GM18508 (cell line): ENCODE measurements at regions not wholly inside any gene's neighbourhood (a gene's known extent, or its start where the extent isn't known, plus 50 kb on each side); places are given as distances from the start of the nearest gene placed in this dataset.

Experiments
- ATAC-seq: cut with Tn5 transposase; IDR thresholded peaks from one replicate; pipeline ENCODE4 v1.9.1; 2021; ENCODE audit warnings: moderate number of reproducible peaks; ENCODE audit not compliant: insufficient read depth, unreplicated experiment

DNA sequence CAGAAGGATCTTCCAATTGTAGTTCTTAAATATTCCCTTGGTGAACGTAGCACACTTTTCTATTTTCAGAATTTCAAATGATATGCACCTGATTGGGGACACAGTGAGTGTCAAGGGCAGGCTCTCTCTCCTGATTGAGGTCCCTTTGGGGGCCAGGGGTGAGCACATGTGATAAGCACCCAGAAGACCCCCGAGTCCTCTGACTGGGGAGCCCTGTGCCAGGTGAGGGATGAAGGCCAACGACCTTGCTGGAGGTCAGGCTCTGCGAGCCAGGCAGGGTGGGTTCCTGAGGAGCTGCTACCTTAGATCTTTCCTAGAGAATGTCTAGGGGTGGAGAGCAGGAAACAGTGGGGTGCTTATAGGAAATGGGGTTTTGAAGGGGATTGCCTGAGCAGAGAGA lies 1253.9 kb downstream of the BRD1 start:
- ATAC-seq: no peak

GRCh38 chr22:48572951-48573350 lies 1254.7 kb downstream of the BRD1 start:
- no peak for ATAC-seq

DNA sequence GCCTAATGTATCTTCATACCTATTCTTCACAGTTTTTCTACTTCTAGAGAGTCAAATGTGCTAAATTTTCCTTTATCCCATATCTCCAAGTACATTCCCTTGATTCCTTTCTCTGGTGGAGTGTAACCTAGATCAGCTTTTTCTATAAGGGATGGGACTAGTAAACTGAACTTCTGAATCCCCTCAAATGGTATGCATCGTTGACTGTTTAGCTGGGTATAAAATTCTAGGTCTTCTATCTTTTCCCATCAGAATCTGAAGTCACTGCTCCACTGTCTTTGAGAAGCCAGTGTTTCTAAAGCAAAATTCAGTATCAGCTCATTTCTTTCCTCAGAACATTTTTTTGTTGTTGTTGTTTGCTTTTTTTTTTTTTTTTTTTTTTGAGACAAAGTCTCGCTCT lies 1256.8 kb downstream of the BRD1 start:
- no peak for ATAC-seq

DNA sequence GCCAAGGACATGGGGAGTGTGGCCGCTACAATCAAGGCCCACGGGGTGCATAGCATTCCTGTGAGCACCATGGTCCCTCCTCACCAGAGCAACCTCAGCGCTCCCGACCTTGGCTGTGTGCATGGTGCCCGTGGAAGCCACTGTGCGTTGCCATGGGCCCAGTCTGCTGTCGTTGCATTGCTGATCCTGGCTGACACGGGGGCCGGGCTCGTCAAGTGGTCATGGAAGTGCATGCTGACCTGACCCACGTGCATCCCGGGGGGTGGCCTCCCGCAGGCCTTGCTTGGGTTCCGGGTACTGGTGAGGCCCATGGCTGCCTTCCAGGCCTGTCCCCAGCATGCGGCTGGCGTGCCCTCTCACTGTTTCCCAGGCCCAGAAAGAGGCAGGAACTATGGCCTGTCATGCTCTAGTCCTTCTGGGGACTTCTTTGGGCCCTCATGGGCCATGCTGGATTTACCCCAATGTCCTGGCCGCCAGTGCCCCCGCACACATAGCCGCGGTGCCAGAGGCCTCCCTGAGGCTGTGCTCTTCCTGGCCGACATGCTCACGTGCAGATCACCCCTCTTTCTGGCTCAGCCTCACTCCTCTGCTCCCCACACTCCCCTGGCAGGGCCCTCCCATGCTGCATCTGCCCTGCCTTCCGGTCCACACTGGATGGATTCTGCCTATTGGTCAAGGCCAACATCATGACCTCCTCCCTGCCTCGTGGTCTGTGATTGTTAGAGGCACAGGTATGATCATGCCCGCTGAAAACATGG lies 1258.0 kb downstream of the BRD1 start:
- no peak for ATAC-seq

DNA sequence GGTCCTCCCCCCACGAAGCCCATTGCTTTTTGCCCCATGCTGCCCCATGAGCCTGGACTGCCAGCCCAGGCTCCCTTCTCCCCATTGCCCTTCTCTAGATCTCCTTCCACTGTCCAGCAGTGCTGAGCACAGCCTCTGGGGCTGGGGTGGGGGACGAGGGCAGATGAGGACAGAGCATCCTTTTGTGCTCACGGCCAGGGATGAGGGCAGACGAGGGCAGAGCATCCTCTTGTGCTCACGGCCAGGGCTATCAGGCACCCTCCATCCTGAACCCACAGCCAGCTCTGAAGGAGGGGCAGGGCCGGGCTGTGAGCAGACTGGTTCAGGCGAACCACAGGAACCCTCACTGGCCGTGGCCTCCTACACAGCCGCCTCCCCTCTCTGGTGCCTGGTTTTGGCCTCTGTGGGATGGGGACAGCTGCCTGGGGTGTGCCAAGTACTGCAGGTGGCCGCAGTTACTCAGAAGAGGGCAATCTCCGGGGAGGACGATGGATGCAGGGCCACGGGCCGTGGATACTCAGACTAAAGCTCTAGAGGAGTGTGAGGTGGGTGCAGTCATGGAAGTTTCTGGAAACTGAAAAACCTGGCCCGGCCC lies 1258.8 kb downstream of the BRD1 start:
- ATAC-seq: no peak

- ATAC-seq: no peak
These were observed 1260.3 kb downstream of the BRD1 start for GRCh38 chr22:48567213-48567975.

DNA sequence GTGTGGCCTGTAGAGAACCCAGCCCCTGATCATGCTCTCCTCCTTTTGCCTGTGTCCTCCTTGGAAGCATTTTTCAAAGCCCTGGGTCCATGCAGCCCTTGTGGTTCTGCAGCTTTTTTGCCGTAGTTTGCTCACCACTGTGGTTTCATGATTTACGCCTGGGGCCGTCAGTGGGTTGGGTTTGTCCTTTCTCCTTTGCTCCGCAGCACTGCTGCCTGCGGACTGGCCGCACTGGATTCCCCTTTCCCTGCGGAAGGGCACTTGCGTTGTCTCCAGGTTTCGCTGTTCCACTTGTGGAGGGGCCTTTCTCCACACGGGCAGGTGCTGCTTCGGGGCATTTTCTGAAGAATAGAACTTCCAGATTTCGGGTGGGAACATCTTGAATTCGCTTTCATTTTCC lies 1260.9 kb downstream of the BRD1 start:
- ATAC-seq: no peak

- no peak for ATAC-seq
These were observed 1261.7 kb downstream of the BRD1 start for GRCh38 chr22:48565901-48566501.

GRCh38 chr22:48564995-48565394 lies 1262.7 kb downstream of the BRD1 start:
- no peak for ATAC-seq

GRCh38 chr22:48563966-48564330 lies 1263.7 kb downstream of the BRD1 start:
- ATAC-seq: no peak

DNA sequence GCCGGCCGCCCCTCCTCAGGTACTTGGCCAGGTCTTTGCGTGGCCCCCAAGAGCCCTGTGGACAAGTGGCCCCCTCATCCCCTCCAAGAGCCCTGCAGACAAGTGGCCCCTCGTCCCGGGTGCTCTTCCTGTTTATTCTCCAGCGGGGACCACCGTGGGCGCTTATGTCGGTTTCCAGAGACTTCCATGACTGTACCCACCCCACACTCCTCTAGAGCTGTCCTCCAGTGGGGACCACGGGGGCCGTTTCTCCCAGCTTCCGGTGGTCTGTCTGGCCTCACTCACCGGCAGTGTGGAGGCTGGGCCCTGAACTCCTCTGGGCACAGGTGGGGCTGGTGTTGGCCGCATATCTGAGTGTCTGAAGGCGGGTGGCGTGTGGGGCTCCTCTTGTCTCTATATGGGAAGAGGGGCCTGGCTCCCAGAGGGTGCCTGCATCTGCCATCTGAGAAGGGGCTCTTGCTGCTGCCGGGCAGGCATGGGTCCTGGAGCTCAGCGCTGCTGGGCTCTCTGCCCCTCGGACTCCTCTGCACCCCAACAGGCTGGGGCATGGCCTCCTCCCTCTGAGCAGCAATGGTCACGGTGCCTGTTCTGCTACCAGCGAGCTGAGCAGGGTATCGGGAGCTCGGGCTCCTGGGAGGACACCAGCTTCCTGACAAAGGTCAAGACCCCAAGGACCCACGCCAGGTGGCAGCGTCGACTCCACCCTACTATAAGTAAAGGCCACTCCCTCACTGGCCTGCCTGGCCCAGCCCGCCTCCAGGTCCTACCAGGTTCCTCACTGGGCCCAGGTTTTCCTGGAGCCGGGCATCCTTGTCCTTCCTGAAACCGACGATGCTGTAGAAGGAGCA lies 1264.3 kb downstream of the BRD1 start:
- no peak for ATAC-seq

GRCh38 chr22:48561676-48562075 lies 1266.0 kb downstream of the BRD1 start:
- no peak for ATAC-seq

DNA sequence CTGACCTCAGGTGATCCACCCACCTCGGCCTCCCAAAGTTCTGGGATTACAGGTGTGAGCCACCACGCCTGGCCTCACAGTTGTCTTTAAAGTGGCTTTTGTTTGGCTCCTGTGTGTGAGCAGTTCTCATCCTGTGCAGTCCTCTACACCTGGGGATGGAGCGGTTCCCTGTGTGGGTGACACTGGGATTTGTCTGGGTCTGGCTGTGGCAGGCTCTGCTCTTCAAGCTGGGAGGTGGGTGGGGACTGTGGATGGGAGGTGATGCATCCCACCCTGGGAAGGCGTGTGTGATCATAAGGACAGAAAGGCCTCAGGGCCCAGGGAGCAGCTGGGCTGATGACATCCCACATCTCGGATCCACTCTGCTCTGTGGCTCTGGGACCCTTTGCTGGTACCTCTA lies 1266.8 kb downstream of the BRD1 start:
- no peak for ATAC-seq

DNA sequence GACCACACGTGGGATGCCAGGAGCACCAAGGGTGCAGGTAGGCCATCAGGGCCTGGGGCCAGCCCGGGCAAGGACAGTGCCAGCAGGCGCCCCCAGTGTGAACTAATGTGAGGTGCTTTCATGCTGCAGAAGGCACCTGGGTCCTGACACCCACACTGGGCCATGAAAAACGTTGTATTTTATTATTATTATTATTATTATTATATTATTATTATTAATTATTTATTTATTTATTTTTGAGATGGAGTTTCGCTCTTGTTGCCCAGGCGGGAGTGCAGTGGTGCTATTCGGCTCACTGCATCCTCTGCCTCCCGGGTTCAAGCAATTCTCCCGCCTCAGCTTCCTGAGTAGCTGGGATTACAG lies 1267.3 kb downstream of the BRD1 start:
- no peak for ATAC-seq

DNA sequence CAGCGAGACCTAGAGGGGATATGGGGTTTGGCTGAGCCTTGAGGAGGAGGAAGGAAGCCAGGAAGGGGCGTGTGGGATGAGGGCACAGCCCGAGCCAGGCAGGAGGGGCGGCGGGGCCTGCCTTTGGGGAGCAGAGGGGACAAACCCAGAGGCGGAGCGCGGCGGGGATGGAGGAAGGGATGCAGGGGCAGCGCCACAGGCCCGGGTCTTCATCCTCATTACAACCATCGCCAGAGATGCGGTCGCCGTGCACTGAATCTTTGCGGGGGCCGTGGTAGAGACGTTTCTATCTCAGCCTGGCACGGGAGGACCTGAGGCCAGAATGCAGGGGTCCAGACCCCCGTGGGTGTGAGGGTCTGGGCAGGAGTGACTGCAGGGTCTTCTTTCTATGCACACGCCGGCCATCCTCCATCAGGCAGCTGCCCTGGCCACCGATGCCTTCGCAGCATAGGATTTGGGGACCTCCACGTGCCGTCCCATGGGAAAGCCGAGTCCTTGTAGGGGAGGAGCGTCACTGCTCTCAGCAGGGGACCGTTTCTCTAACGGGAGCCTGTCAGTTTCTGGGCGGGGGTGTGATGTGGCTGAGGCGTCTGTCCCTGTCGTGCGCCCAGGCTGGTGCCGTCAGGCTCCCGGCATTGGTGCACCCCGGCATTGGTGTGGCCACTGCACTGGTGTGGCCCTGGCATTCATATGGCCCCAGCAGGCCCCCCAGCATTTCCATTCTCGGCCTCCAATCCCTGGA lies 1267.9 kb downstream of the BRD1 start:
- ATAC-seq: no peak

DNA sequence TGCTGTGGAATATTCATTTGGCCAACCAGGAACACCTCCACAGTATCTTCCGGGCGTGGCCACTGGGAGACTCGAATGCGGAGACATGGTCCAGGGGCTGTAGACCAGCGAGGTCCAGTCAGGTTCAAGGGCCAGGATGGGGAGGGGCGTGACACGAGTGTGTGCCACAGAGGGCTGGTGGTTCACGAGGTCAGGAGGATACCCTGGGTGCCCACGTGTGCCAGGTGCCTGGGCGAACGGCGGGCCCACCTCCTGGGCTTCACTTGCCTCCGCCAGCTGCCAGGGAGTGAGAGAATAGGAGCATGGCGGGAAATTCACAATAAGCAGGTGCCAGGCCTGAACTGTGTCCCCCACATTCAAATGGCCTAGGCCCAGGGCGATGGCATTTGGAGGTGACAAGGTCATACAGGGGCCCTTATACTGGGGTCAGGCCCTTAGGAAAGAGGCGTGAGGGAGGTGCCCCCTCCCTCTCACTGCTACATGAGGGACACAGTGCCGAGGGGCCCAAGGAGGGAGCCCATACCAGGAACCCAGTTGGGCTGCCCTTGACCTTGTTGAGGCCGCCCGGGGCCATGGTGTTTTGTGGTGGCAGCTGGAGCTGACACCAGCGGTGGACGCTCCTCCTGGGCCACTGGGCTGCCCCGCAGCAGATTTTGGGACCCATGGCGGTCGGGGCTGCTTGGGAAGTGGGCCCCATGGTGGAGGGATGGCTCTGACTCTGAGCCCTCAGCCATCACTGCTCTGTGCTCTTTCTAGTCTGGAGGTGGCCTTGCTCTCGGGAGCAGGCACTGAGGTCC lies 1268.9 kb downstream of the BRD1 start:
- no peak for ATAC-seq

GRCh38 chr22:48558016-48558415 lies 1269.7 kb downstream of the BRD1 start:
- ATAC-seq: no peak

GRCh38 chr22:48557473-48557872 lies 1270.2 kb downstream of the BRD1 start:
- ATAC-seq: no peak

GRCh38 chr22:48556751-48557150 lies 1270.9 kb downstream of the BRD1 start:
- no peak for ATAC-seq
